ENCODE measurements at regions not wholly inside any gene's neighbourhood (a gene's known extent, or its start where the extent isn't known, plus 50 kb on each side); places are given as distances from the start of the nearest gene placed in this dataset.
A peak's percentile ranks its signal among the peaks of the same experiment; 100 is the strongest.

- no peak for DNase-seq (ENCODE audit: low spot score)
Observed at GRCh38 chr5:145365464-145365863, 469.7 kb downstream of the PRELID2 start.

- peak; percentile 90 for DNase-seq (ENCODE audit: low spot score)
Observed at GRCh38 chr5:145362266-145362665, 472.9 kb downstream of the PRELID2 start.

- DNase-seq (ENCODE audit: low spot score): no peak
Observed at GRCh38 chr5:145360936-145361335, 474.2 kb downstream of the PRELID2 start.

GRCh38 chr5:145350513-145350912 is 484.6 kb downstream of the PRELID2 start:
- peak; percentile 91 for DNase-seq (ENCODE audit: low spot score)

- peak; percentile 53 for DNase-seq (ENCODE audit: low spot score)
Observed at GRCh38 chr5:145347026-145347616, 488.0 kb downstream of the PRELID2 start.

- DNase-seq (ENCODE audit: low spot score): peak; percentile 47
Observed at GRCh38 chr5:145345511-145346287, 489.4 kb downstream of the PRELID2 start.

- peak; percentile 68 for DNase-seq (ENCODE audit: low spot score)
Observed at GRCh38 chr5:145341842-145342241, 493.3 kb downstream of the PRELID2 start.

GRCh38 chr5:145340099-145340498 is 495.0 kb downstream of the PRELID2 start:
- DNase-seq (ENCODE audit: low spot score): peak; percentile 28

- no peak for DNase-seq (ENCODE audit: low spot score)
Observed at GRCh38 chr5:145324767-145325479, 510.2 kb downstream of the PRELID2 start.

- no peak for DNase-seq (ENCODE audit: low spot score)
Observed at GRCh38 chr5:145324101-145324500, 511.0 kb downstream of the PRELID2 start.

GRCh38 chr5:145316282-145316681 is 518.9 kb downstream of the PRELID2 start:
- DNase-seq (ENCODE audit: low spot score): no peak

GRCh38 chr5:145307866-145308382 is 527.2 kb downstream of the PRELID2 start:
- DNase-seq (ENCODE audit: low spot score): no peak

- no peak for DNase-seq (ENCODE audit: low spot score)
Observed at GRCh38 chr5:145295236-145295835, 539.8 kb downstream of the PRELID2 start.

- DNase-seq (ENCODE audit: low spot score): no peak
Observed at GRCh38 chr5:145294331-145294730, 540.8 kb downstream of the PRELID2 start.

- peak; percentile 23 for DNase-seq (ENCODE audit: low spot score)
Observed at GRCh38 chr5:145293716-145294115, 541.4 kb downstream of the PRELID2 start.

GRCh38 chr5:145292278-145292677 is 542.9 kb downstream of the PRELID2 start:
- no peak for DNase-seq (ENCODE audit: low spot score)

GRCh38 chr5:145283141-145283810 is 551.9 kb downstream of the PRELID2 start:
- no peak for DNase-seq (ENCODE audit: low spot score)

- DNase-seq (ENCODE audit: low spot score): no peak
Observed at GRCh38 chr5:145280806-145281205, 554.3 kb downstream of the PRELID2 start.

- no peak for DNase-seq (ENCODE audit: low spot score)
Observed at GRCh38 chr5:145280214-145280613, 554.9 kb downstream of the PRELID2 start.

GRCh38 chr5:145260670-145261069 is 574.5 kb downstream of the PRELID2 start:
- no peak for DNase-seq (ENCODE audit: low spot score)

- no peak for DNase-seq (ENCODE audit: low spot score)
Observed at GRCh38 chr5:145247745-145248040, 587.4 kb downstream of the PRELID2 start.

Data from kidney tubule cell (primary cell).